Sigmoid colon (tissue), 4 donors: ENCODE measurements at regions not wholly inside any gene's neighbourhood (a gene's known extent, or its start where the extent isn't known, plus 50 kb on each side); places are given as distances from the start of the nearest gene placed in this dataset.
"Not testable (repeated sequence)": the region's sequence is repeated elsewhere in the genome, so short reads cannot be mapped to it uniquely, and the experiment has no call there.

Source experiments
- CTCF ChIP-seq, 4 experiments: fragments of 450-650 bp in 3 of 4; fragments of 200-600 bp in 1 of 4; IDR thresholded peaks; one replicate each; pipeline ENCODE4 v1.5.1; 2016 to 2019; ENCODE audit warnings: antibody characterized with exemption in 4 of 4, mild to moderate bottlenecking in 3 of 4, moderate library complexity in 2 of 4
- EP300 ChIP-seq, 4 donors: sonication (generic); formaldehyde crosslinking; IDR thresholded peaks; one replicate each; pipeline ENCODE4 v1.6.1; 2017; ENCODE audit warnings: antibody characterized with exemption in 4 of 4
- POLR2A ChIP-seq, 2 donors: fragments of 450-650 bp; IDR thresholded peaks; one replicate each; pipeline ENCODE4 v1.6.1; 2016; ENCODE audit warnings: antibody characterized with exemption in 2 of 2, mild to moderate bottlenecking in 2 of 2, moderate library complexity in 2 of 2
- POLR2AphosphoS5 ChIP-seq, 4 donors: sonication (generic); formaldehyde crosslinking; IDR thresholded peaks; one replicate each; pipeline ENCODE4 v1.6.1; 2017; ENCODE audit warnings: antibody characterized with exemption in 4 of 4

GRCh38 chr9:40587475-40588195 lies 540.8 kb downstream of the FOXD4L6 start:
- not testable (repeated sequence) for TF ChIP-seq CTCF, POLR2A, POLR2AphosphoS5, EP300 (IDR thresholded peaks at IDR 0.05)
